ENCODE measurements at regions not wholly inside any gene's neighbourhood (a gene's known extent, or its start where the extent isn't known, plus 50 kb on each side); places are given as distances from the start of the nearest gene placed in this dataset.

DNA sequence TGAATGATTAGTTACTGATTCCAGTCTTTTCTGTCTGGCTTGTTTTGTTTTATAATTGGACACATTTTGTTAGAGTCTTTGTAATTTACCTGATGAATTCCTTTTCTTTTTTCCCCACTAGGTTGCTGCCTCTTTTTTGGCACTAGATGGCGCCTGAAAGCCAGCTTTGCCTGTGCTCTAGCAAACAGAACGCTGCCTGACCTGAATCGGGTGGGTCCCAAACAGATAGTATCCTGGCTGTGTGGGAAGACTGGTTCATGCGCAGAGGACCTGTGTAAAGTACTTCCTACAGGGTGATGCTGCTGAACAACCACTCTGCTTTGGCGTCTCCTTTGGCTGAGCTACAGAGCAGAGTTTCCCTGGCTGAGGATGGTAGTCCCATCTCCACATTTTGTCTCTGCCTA, 288.2 kb downstream of the IKZF2 start:
- Mint-ChIP-seq H3K4me3 (no peak overlapping the region), H3K9me3 (peaks cover 39% of the 10 kb centered on the region), H3K36me3 (no peaks in the 10 kb centered on the region)

GRCh38 chr2:212858496-212858895, 292.9 kb downstream of the IKZF2 start:
- H3K4me2 ChIP-seq, result no peak overlapping the region
- no peak overlapping the region for H3K27ac ChIP-seq
- no peaks in the 10 kb centered on the region for H3K36me3 ChIP-seq
- no peaks in the 10 kb centered on the region for H3K36me3 Mint-ChIP-seq
- no peak overlapping the region for H2AFZ ChIP-seq (replicated peaks)
- no peak overlapping the region for H3K4me3 Mint-ChIP-seq
- TF ChIP-seq EZH2 (IDR thresholded peaks at IDR 0.05) (no peak), EZH2phosphoT487 (IDR thresholded peaks at IDR 0.05) (no peak)
- TF ChIP-seq, protein P1, sequence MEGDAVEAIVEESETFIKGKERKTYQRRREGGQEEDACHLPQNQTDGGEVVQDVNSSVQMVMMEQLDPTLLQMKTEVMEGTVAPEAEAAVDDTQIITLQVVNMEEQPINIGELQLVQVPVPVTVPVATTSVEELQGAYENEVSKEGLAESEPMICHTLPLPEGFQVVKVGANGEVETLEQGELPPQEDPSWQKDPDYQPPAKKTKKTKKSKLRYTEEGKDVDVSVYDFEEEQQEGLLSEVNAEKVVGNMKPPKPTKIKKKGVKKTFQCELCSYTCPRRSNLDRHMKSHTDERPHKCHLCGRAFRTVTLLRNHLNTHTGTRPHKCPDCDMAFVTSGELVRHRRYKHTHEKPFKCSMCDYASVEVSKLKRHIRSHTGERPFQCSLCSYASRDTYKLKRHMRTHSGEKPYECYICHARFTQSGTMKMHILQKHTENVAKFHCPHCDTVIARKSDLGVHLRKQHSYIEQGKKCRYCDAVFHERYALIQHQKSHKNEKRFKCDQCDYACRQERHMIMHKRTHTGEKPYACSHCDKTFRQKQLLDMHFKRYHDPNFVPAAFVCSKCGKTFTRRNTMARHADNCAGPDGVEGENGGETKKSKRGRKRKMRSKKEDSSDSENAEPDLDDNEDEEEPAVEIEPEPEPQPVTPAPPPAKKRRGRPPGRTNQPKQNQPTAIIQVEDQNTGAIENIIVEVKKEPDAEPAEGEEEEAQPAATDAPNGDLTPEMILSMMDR (IDR thresholded peaks at IDR 0.05), result no peak
- no peaks in the 10 kb centered on the region for H4K20me1 ChIP-seq (ENCODE audit: low read depth)
- peaks cover 8% of the 10 kb centered on the region for H3F3A ChIP-seq (ENCODE audit: low read depth)
- H3K9me3 ChIP-seq (ENCODE audit: low read depth), result peaks cover 13% of the 10 kb centered on the region
- H3K27me3 Mint-ChIP-seq (ENCODE audit: insufficient read depth, low read depth), result peaks cover 4% of the 10 kb centered on the region
- H3K9me3 Mint-ChIP-seq, result peaks cover 24% of the 10 kb centered on the region
- H3K27me3 ChIP-seq, result no peaks in the 10 kb centered on the region
- H3K4me1 ChIP-seq, result no peaks in the 10 kb centered on the region
- H3K79me2 ChIP-seq (ENCODE audit: low read depth), result no peaks in the 10 kb centered on the region
- no peak overlapping the region for H3K4me3 ChIP-seq
- H3K27ac Mint-ChIP-seq, result no peak overlapping the region
- H3K4me1 Mint-ChIP-seq, result no peaks in the 10 kb centered on the region
- no peak for DNase-seq (ENCODE audit: low spot score)
- no peak overlapping the region for H3K9ac ChIP-seq

More for the DNA sequence above, 288.2 kb downstream of the IKZF2 start:
- no peak overlapping the region for H3K9ac ChIP-seq
- H3K27me3 ChIP-seq, result no peaks in the 10 kb centered on the region
- no peak overlapping the region for H3K27ac Mint-ChIP-seq
- no peaks in the 10 kb centered on the region for H3K36me3 ChIP-seq
- H2AFZ ChIP-seq (replicated peaks), result no peak overlapping the region
- no peaks in the 10 kb centered on the region for H3K79me2 ChIP-seq (ENCODE audit: low read depth)
- no peak overlapping the region for H3K4me3 ChIP-seq
- H3K27ac ChIP-seq, result no peak overlapping the region
- peaks cover 4% of the 10 kb centered on the region for H3K27me3 Mint-ChIP-seq (ENCODE audit: insufficient read depth, low read depth)
- H3K4me2 ChIP-seq, result no peak overlapping the region
- peaks cover 13% of the 10 kb centered on the region for H3K9me3 ChIP-seq (ENCODE audit: low read depth)
- H3K4me1 ChIP-seq, result no peaks in the 10 kb centered on the region
- DNase-seq (ENCODE audit: low spot score), result peak; percentile 71
- H4K20me1 ChIP-seq (ENCODE audit: low read depth), result no peaks in the 10 kb centered on the region
- H3F3A ChIP-seq (ENCODE audit: low read depth), result peaks cover 8% of the 10 kb centered on the region
- TF ChIP-seq, protein P1 (IDR thresholded peaks at IDR 0.05), result peak; percentile 83
- TF ChIP-seq EZH2 (IDR thresholded peaks at IDR 0.05), result no peak
- H3K4me1 Mint-ChIP-seq, result no peaks in the 10 kb centered on the region

DNA sequence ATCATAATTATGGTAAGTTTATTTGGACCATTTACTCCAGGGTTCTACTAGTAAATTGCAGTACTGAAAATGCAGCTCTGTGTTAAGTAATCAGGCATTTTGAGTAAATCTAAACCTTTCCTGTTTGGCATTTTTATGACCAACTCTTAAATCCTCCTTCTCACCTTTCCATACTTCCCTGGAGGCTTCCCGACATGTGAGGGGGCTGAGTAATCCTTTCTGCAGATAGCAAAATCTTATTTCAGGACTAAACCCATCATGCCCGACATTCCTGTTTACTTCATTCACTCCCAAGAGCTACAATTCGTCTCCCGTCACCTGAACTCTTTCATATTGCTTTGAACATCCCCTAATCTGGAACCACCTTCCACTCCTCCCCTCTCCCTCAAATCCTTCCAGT, 296.6 kb downstream of the IKZF2 start:
- H3K9ac ChIP-seq, result no peak overlapping the region
- DNase-seq (ENCODE audit: low spot score), result no peak
- no peaks in the 10 kb centered on the region for H3K9me3 ChIP-seq (ENCODE audit: low read depth)
- Mint-ChIP-seq H3K9me3 (peaks cover 6% of the 10 kb centered on the region), H3K4me3 (no peak overlapping the region), H3K4me1 (no peaks in the 10 kb centered on the region), H3K27ac (no peak overlapping the region), H3K36me3 (no peaks in the 10 kb centered on the region), H3K27me3 (ENCODE audit: insufficient read depth, low read depth) (no peaks in the 10 kb centered on the region)
- TF ChIP-seq EZH2phosphoT487 (IDR thresholded peaks at IDR 0.05) (no peak), EZH2 (IDR thresholded peaks at IDR 0.05) (no peak)
- TF ChIP-seq, protein P1 (IDR thresholded peaks at IDR 0.05), result no peak
- H3K36me3 ChIP-seq, result no peaks in the 10 kb centered on the region
- no peaks in the 10 kb centered on the region for H3K27me3 ChIP-seq
- no peaks in the 10 kb centered on the region for H4K20me1 ChIP-seq (ENCODE audit: low read depth)
- H3F3A ChIP-seq (ENCODE audit: low read depth), result no peaks in the 10 kb centered on the region
- H2AFZ ChIP-seq (replicated peaks), result no peak overlapping the region
- H3K4me2 ChIP-seq, result no peak overlapping the region
- no peaks in the 10 kb centered on the region for H3K79me2 ChIP-seq (ENCODE audit: low read depth)
- no peaks in the 10 kb centered on the region for H3K4me1 ChIP-seq
- no peak overlapping the region for H3K27ac ChIP-seq
- H3K4me3 ChIP-seq, result no peak overlapping the region
